K562 (cell line): ENCODE measurements at regions not wholly inside any gene's neighbourhood (a gene's known extent, or its start where the extent isn't known, plus 50 kb on each side); places are given as distances from the start of the nearest gene placed in this dataset.

Experiments used
- ATAC-seq: fragments of 200-7000 bp; cut with Tn5 transposase; 3 replicates; pipeline ENCODE4 v1.9.1; 2020; ENCODE audit warnings: moderate library complexity
- BruUV-seq: library from RNA; stranded (reverse); fragments of 400-500 nt; replicated peaks from 2 replicates; lab custom pipeline; 2021; lab: Mats Ljungman, UMichigan
- CTCF ChIA-PET: fragments of 300-600 bp; formaldehyde crosslinking; extraction: SDS; loops from one replicate; lab custom pipeline; 2021; ENCODE audit warnings: low intra/inter-chr PET ratio; lab: Yijun Ruan, JAX
- POLR2A ChIA-PET: fragments of 300-600, 350-650 bp; sonication (Branson Sonifier 250); formaldehyde crosslinking; extraction: SDS; loops from one replicate; lab custom pipeline; 2021; ENCODE audit warnings: antibody characterized with exemption, inconsistent platforms; lab: Yijun Ruan, JAX
- DNase-seq, 4 experiments: peaks; one replicate each; pipeline versions ENCODE4 v3.0.0 to v3.0.0-alpha.2; 2011 to 2018; ENCODE audit warnings: low spot score in 3 of 4, mixed read lengths in 3 of 4; ENCODE audit errors: extremely low read depth in 1 of 4
- FAIRE-seq: peaks from 2 replicates; lab custom pipeline; 2011; peaks lifted over from hg19 to GRCh38; lab: Jason Lieb, UNC
- H2AFZ ChIP-seq: 2 replicates; pipeline ENCODE4 v1.6.0; 2011; ENCODE audit warnings: low read depth, low read length, control low read depth, inconsistent platforms
- H3K27ac ChIP-seq: fragments of 200-600 bp; 3 replicates; pipeline ENCODE4 v1.8.0; 2011; ENCODE audit warnings: low read depth, mild to moderate bottlenecking, control low read depth, inconsistent platforms, low read length, moderate library complexity, mixed read lengths; ENCODE audit errors: extremely low read depth
- H3K27me3 ChIP-seq, 2 experiments: fragments of 300-600 bp in 1 of 2; 2 replicates in 1 of 2; 3 replicates in 1 of 2; pipeline versions ENCODE4 v1.6.0 to v1.8.0; 2011; ENCODE audit warnings: inconsistent platforms in 2 of 2, low read length in 2 of 2, mild to moderate bottlenecking in 1 of 2, mixed read lengths in 1 of 2, moderate library complexity in 1 of 2; ENCODE audit not compliant: control insufficient read depth in 2 of 2, insufficient read depth in 2 of 2
- H3K36me3 ChIP-seq: fragments of 300-600 bp; 3 replicates; pipeline ENCODE4 v1.8.0; 2011; ENCODE audit warnings: mild to moderate bottlenecking, low read length, inconsistent platforms; ENCODE audit not compliant: control insufficient read depth, insufficient read depth
- H3K4me1 ChIP-seq, 2 experiments: fragments of 200-600 bp in 1 of 2; replicated peaks in 1 of 2; 2 replicates in 1 of 2; 3 replicates in 1 of 2; pipeline versions ENCODE4 v1.5.1 to v1.8.0; 2011; ENCODE audit warnings: inconsistent platforms in 2 of 2, low read length in 2 of 2, mild to moderate bottlenecking in 1 of 2, mixed read lengths in 1 of 2, moderate library complexity in 1 of 2; ENCODE audit not compliant: control insufficient read depth in 2 of 2, insufficient read depth in 2 of 2
- H3K4me2 ChIP-seq: 2 replicates; pipeline ENCODE4 v1.6.1; 2011; ENCODE audit warnings: low read length, control low read depth, inconsistent platforms, mixed read lengths; ENCODE audit not compliant: insufficient read depth
- H3K4me3 ChIP-seq: fragments of 200-600 bp; sonication (generic), shearing (Covaris generic); 2 replicates; pipeline ENCODE4 v1.5.1; 2016; ENCODE audit warnings: control low read depth, inconsistent platforms
- H3K79me2 ChIP-seq: fragments of 200-600 bp; 3 replicates; pipeline ENCODE4 v1.8.0; 2011; ENCODE audit warnings: low read length, inconsistent platforms; ENCODE audit not compliant: control insufficient read depth, insufficient read depth
- H3K9ac ChIP-seq, 2 experiments: 2 replicates each; pipeline versions ENCODE4 v1.6.0 to v1.6.1; 2011; ENCODE audit warnings: low read depth in 2 of 2, low read length in 2 of 2, control low read depth in 1 of 2, inconsistent platforms in 1 of 2, mild to moderate bottlenecking in 1 of 2, mixed read lengths in 1 of 2; ENCODE audit not compliant: insufficient read depth in 1 of 2
- H3K9me1 ChIP-seq: one replicate; pipeline ENCODE4 v1.6.0; 2011; ENCODE audit warnings: inconsistent platforms, mild to moderate bottlenecking, low read length, moderate library complexity; ENCODE audit not compliant: control insufficient read depth, insufficient read depth
- H3K9me3 ChIP-seq: replicated peaks from 2 replicates; pipeline ENCODE4 v1.5.1; 2011; ENCODE audit warnings: low read depth, low read length, inconsistent platforms; ENCODE audit not compliant: control insufficient read depth, insufficient read depth
- H4K20me1 ChIP-seq: replicated peaks from 2 replicates; pipeline ENCODE4 v1.6.1; 2011; ENCODE audit warnings: low read length, inconsistent platforms, mixed read lengths; ENCODE audit not compliant: control insufficient read depth, insufficient read depth
- BACH1 ChIP-seq: fragments of 200-800 bp; sonication (Bioruptor generic); IDR thresholded peaks from 2 replicates; pipeline ENCODE4 v1.6.1; 2016; ENCODE audit warnings: missing genetic modification characterization, missing compliant biosample characterization
- CBX1 ChIP-seq: sonication (generic); IDR thresholded peaks from 2 replicates; pipeline ENCODE4 v1.6.1; 2016; ENCODE audit warnings: antibody characterized with exemption, low read depth, mild to moderate bottlenecking
- ETV6 ChIP-seq, 3 experiments: fragments of 150-350 bp in 1 of 3; sonication (generic) in 1 of 3; formaldehyde crosslinking in 1 of 3; IDR thresholded peaks; 2 replicates each; pipeline versions ENCODE4 v1.6.1 to v1.8.0; 2014 to 2022; ENCODE audit warnings: borderline replicate concordance in 2 of 3, low read depth in 2 of 3, antibody characterized with exemption in 1 of 3, low read length in 1 of 3, mild to moderate bottlenecking in 1 of 3, missing genetic modification reagents in 1 of 3
- FIP1L1 ChIP-seq: fragments of 200-400 bp; formaldehyde crosslinking; IDR thresholded peaks from 2 replicates; pipeline ENCODE4 v1.6.1; 2018; ENCODE audit warnings: mild to moderate bottlenecking, low read depth, low read length; ENCODE audit not compliant: poor library complexity, severe bottlenecking
- GABPB2 ChIP-seq: fragments of 250-450 bp; sonication (Bioruptor Pico); conservative IDR thresholded peaks from 2 replicates; pipeline ENCODE4 v1.5.1; 2021; ENCODE audit warnings: mild to moderate bottlenecking
- HDAC6 ChIP-seq: IDR thresholded peaks from 2 replicates; pipeline ENCODE4 v1.6.1; 2012; ENCODE audit warnings: low read depth, mild to moderate bottlenecking, control low read depth, inconsistent platforms, low read length, moderate library complexity
- HMGN3 ChIP-seq: IDR thresholded peaks from 2 replicates; pipeline ENCODE4 v1.6.1; 2011; ENCODE audit warnings: borderline replicate concordance, low read depth, mild to moderate bottlenecking, mixed read lengths, low read length; ENCODE audit not compliant: insufficient read length; ENCODE audit errors: extremely low read depth
- KLF13 ChIP-seq: fragments of 450-650 bp; IDR thresholded peaks from 2 replicates; pipeline ENCODE4 v1.6.1; 2016; ENCODE audit warnings: missing genetic modification characterization, low read depth, mild to moderate bottlenecking, missing compliant biosample characterization, moderate library complexity, borderline replicate concordance
- NR3C1 ChIP-seq: sonication (generic); formaldehyde crosslinking; IDR thresholded peaks from 2 replicates; pipeline ENCODE4 v1.8.1; 2022; ENCODE audit warnings: missing genetic modification reagents
- RFX1 ChIP-seq: fragments of 450-650 bp; IDR thresholded peaks from 2 replicates; pipeline ENCODE4 v1.6.1; 2016; ENCODE audit warnings: mild to moderate bottlenecking, moderate library complexity
- SFPQ ChIP-seq: fragments of 200-400 bp; formaldehyde crosslinking; IDR thresholded peaks from 2 replicates; pipeline ENCODE4 v1.6.1; 2017; ENCODE audit warnings: mild to moderate bottlenecking, low read depth, low read length, moderate library complexity
- TAF9B ChIP-seq: fragments of 450-650 bp; IDR thresholded peaks from 2 replicates; pipeline ENCODE4 v1.6.1; 2018; ENCODE audit warnings: mild to moderate bottlenecking; ENCODE audit not compliant: partially characterized antibody
- ZNF239 ChIP-seq: fragments of 250-450 bp; sonication (Bioruptor Pico); IDR thresholded peaks from 2 replicates; pipeline ENCODE4 v1.4.0; 2020; ENCODE audit warnings: mild to moderate bottlenecking
- ZNF253 ChIP-seq: fragments of 250-450 bp; sonication (Bioruptor Pico); conservative IDR thresholded peaks from 2 replicates; pipeline ENCODE4 v1.6.1; 2021; ENCODE audit warnings: mild to moderate bottlenecking
- ZNF79 ChIP-seq: fragments of 250-450 bp; sonication (Bioruptor Pico); IDR thresholded peaks from 2 replicates; pipeline ENCODE4 v1.4.0; 2020; ENCODE audit warnings: low read depth, mild to moderate bottlenecking, moderate library complexity
- WGBS: fragments of 100-300 bp; shearing (Covaris generic); methylation state at CpG from one replicate; pipeline ENCODE4 v1.1.6; 2016; ENCODE audit warnings: low coverage, mixed read lengths; ENCODE audit not compliant: insufficient coverage; ENCODE audit errors: missing lambda C conversion rate; 5-methylcytosine and 5-hydroxymethylcytosine counted together
- in situ Hi-C: fragments of 300-500 bp; cut with MboI; formaldehyde crosslinking; loops from 4 replicates; pipeline ENCODE4 v1.15.0; 2018; ENCODE audit warnings: inconsistent platforms, mixed read lengths
- intact Hi-C: fragments of 100-400 bp; cut with micrococcal nuclease; formaldehyde crosslinking; loops from 2 replicates; pipeline ENCODE4 v1.14.2; 2022

DNA sequence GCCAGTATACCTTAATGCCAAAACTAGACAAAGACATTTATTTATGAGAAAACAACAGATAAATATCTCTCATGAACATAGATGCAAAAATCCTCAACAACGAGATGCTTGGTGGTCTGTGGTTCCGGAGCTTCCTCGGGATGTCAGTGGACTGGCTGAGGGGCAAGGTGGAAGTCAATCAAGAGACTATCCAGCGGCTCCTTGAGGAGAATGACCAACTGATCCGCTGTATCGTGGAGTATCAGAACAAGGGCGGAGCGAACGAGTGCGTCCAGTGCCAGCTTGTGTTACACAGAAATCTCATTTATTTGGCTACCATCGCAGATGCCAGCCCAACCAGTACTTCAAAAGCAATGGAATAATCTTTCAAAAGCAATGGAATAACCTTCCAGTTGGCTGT is 60.0 kb upstream of the PARD3 start:
- Histone ChIP-seq H2AFZ (no peak overlapping the region), H3K27me3 (peaks cover 2 to 12% of the 10 kb centered on the region in 2 experiments; a peak in 3 of 5 replicates), H3K79me2 (no peaks in the 10 kb centered on the region), H3K27ac (no peak overlapping the region), H3K4me3 (no peak overlapping the region), H3K4me2 (no peak overlapping the region), H4K20me1 (no peaks in the 10 kb centered on the region), H3K4me1 (no peaks in the 10 kb centered on the region), H3K9me1 (no peaks in the 10 kb centered on the region), H3K9ac (no peak overlapping the region), H3K9me3 (no peaks in the 10 kb centered on the region), H3K36me3 (no peaks in the 10 kb centered on the region)
- CTCF ChIA-PET = no interaction called here
- TF ChIP-seq HDAC6 (no peak), ZNF239 (CRISPR knock-in tag) (no peak), KLF13 (tag) (no peak), TAF9B (no peak), FIP1L1 (no peak), GABPB2 (CRISPR knock-in tag) (no peak)
- FAIRE-seq (no peak), DNase-seq (no peak), ATAC-seq (no peak)
- POLR2A ChIA-PET = no interaction called here
- WGBS = 21% methylated on average over 11 of the region's 11 CpGs
- no TSS peak for BruUV-seq
- in situ Hi-C loops = no loop called here
- intact Hi-C loops = no loop called here

DNA sequence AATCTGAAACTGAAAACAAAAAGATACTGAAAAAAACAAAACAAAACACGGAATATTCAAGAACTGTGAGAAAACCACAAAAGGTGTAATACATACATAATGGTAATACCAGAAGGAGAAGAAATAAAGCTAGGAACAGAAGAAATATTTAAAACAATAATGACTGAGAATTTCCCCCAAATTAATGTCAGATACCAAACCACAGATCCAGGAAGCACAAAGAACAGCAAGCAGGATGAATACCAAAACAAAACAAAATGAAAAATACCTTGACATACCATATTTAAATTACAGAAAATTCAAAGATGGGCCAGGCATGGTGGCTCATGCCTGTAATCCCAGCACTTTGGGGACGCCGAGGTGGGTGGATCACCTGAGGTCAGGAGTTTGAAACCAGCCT is 57.7 kb upstream of the PARD3 start:
- POLR2A ChIA-PET = no interaction called here
- Histone ChIP-seq H3K4me2 (no peak overlapping the region), H3K79me2 (no peaks in the 10 kb centered on the region), H3K27me3 (peaks cover 5 to 12% of the 10 kb centered on the region in 2 experiments; a peak in 4 of 5 replicates), H4K20me1 (no peaks in the 10 kb centered on the region), H2AFZ (no peak overlapping the region), H3K27ac (no peak overlapping the region), H3K4me3 (no peak overlapping the region), H3K36me3 (no peaks in the 10 kb centered on the region), H3K9ac (no peak overlapping the region), H3K9me3 (no peaks in the 10 kb centered on the region), H3K4me1 (no peaks in the 10 kb centered on the region), H3K9me1 (no peaks in the 10 kb centered on the region)
- no peak for ATAC-seq
- CTCF ChIA-PET = no interaction called here
- DNase-seq = no peak
- intact Hi-C loops (no loop called here), in situ Hi-C loops (no loop called here)
- no TSS peak for BruUV-seq
- 0% methylated on average over 3 of the region's 3 CpGs for WGBS
- FAIRE-seq = no peak
- TF ChIP-seq ETV6 (IDR thresholded peaks at IDR 0.05; ENCODE audit: borderline replicate concordance in 1 of 2, low read depth in 2 of 2, low read length in 1 of 2) = no peak
- no peak for TF ChIP-seq ETV6 (CRISPR knock-in tag; IDR thresholded peaks at IDR 0.05; ENCODE audit: borderline replicate concordance)
- no peak for TF ChIP-seq CBX1
- TF ChIP-seq NR3C1 (CRISPR knock-in tag) = no peak
- no peak for TF ChIP-seq RFX1
- TF ChIP-seq SFPQ = no peak
- TF ChIP-seq ZNF253 (CRISPR knock-in tag) = no peak
- TF ChIP-seq BACH1 = no peak
- no peak for TF ChIP-seq HMGN3
- no peak for TF ChIP-seq ZNF79 (CRISPR knock-in tag)
